ENCODE measurements at regions not wholly inside any gene's neighbourhood (a gene's known extent, or its start where the extent isn't known, plus 50 kb on each side); places are given as distances from the start of the nearest gene placed in this dataset.

GRCh38 chr2:60212181-60212945, 341.1 kb downstream of the BCL11A start:
- no peak for TF ChIP-seq CTCF (IDR thresholded peaks at IDR 0.05; ENCODE audit: borderline replicate concordance, extremely low read depth, low read length, poor library complexity, severe bottlenecking)
- no peak for TF ChIP-seq EZH2 (IDR thresholded peaks at IDR 0.05; ENCODE audit: borderline replicate concordance, low read depth, low read length, severe bottlenecking)
